ENCODE measurements at regions not wholly inside any gene's neighbourhood (a gene's known extent, or its start where the extent isn't known, plus 50 kb on each side); places are given as distances from the start of the nearest gene placed in this dataset.

- DNase-seq (ENCODE audit: low read depth): no peak
- in situ Hi-C loops (cut with HindIII; ENCODE audit: low sequenced_read_pairs): no loop called here
- TF ChIP-seq, protein P1, sequence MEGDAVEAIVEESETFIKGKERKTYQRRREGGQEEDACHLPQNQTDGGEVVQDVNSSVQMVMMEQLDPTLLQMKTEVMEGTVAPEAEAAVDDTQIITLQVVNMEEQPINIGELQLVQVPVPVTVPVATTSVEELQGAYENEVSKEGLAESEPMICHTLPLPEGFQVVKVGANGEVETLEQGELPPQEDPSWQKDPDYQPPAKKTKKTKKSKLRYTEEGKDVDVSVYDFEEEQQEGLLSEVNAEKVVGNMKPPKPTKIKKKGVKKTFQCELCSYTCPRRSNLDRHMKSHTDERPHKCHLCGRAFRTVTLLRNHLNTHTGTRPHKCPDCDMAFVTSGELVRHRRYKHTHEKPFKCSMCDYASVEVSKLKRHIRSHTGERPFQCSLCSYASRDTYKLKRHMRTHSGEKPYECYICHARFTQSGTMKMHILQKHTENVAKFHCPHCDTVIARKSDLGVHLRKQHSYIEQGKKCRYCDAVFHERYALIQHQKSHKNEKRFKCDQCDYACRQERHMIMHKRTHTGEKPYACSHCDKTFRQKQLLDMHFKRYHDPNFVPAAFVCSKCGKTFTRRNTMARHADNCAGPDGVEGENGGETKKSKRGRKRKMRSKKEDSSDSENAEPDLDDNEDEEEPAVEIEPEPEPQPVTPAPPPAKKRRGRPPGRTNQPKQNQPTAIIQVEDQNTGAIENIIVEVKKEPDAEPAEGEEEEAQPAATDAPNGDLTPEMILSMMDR (IDR thresholded peaks at IDR 0.05; ENCODE audit: low read depth, low read length, missing control alignments): no peak
- no peak overlapping the region for H3K4me3 ChIP-seq (ENCODE audit: low read depth, low read length)
These were observed 170.6 kb downstream of the LTN1 start for GRCh38 chr21:28822123-28822399.

- in situ Hi-C loops (cut with HindIII; ENCODE audit: low sequenced_read_pairs): no loop called here
- no peak for DNase-seq (ENCODE audit: low read depth)
- no peak overlapping the region for H3K4me3 ChIP-seq (ENCODE audit: low read depth, low read length)
- TF ChIP-seq, protein P1 (IDR thresholded peaks at IDR 0.05; ENCODE audit: low read depth, low read length, missing control alignments): no peak
These were observed 171.2 kb downstream of the LTN1 start for GRCh38 chr21:28821276-28822122.

- TF ChIP-seq, protein P1 (IDR thresholded peaks at IDR 0.05; ENCODE audit: low read depth, low read length, missing control alignments): no peak
- H3K4me3 ChIP-seq (ENCODE audit: low read depth, low read length): no peak overlapping the region
- DNase-seq (ENCODE audit: low read depth): no peak
- in situ Hi-C loops (cut with HindIII; ENCODE audit: low sequenced_read_pairs): no loop called here
These were observed 173.9 kb downstream of the LTN1 start for GRCh38 chr21:28818663-28819278.

- TF ChIP-seq, protein P1 (IDR thresholded peaks at IDR 0.05; ENCODE audit: low read depth, low read length, missing control alignments): no peak
- no peak overlapping the region for H3K4me3 ChIP-seq (ENCODE audit: low read depth, low read length)
- no peak for DNase-seq (ENCODE audit: low read depth)
- in situ Hi-C loops (cut with HindIII; ENCODE audit: low sequenced_read_pairs): no loop called here
These were observed 174.8 kb downstream of the LTN1 start for GRCh38 chr21:28817871-28818270.

- H3K4me3 ChIP-seq (ENCODE audit: low read depth, low read length): no peak overlapping the region
- in situ Hi-C loops (cut with HindIII; ENCODE audit: low sequenced_read_pairs): no loop called here
- TF ChIP-seq, protein P1 (IDR thresholded peaks at IDR 0.05; ENCODE audit: low read depth, low read length, missing control alignments): no peak
- no peak for DNase-seq (ENCODE audit: low read depth)
These were observed 180.8 kb downstream of the LTN1 start for GRCh38 chr21:28811860-28812259.

- no peak for DNase-seq (ENCODE audit: low read depth)
- no peak overlapping the region for H3K4me3 ChIP-seq (ENCODE audit: low read depth, low read length)
- TF ChIP-seq, protein P1 (IDR thresholded peaks at IDR 0.05; ENCODE audit: low read depth, low read length, missing control alignments): no peak
- in situ Hi-C loops (cut with HindIII; ENCODE audit: low sequenced_read_pairs): no loop called here
These were observed 181.7 kb downstream of the LTN1 start for GRCh38 chr21:28810826-28811524.

Measured in astrocyte of the cerebellum (primary cell).